ENCODE measurements at regions not wholly inside any gene's neighbourhood (a gene's known extent, or its start where the extent isn't known, plus 50 kb on each side); places are given as distances from the start of the nearest gene placed in this dataset.

- no peak for TF ChIP-seq CTCF (IDR thresholded peaks at IDR 0.05)
- TF ChIP-seq POLR2AphosphoS5 (IDR thresholded peaks at IDR 0.05; ENCODE audit: low read depth, low read length), result no peak
- no peak for TF ChIP-seq TCF7L2 (IDR thresholded peaks at IDR 0.05; ENCODE audit: low read depth, low read length)
Observed at GRCh38 chr9:17082343-17083064, 52.3 kb upstream of the CNTLN start.
